HCT116 (cell line): ENCODE measurements at regions not wholly inside any gene's neighbourhood (a gene's known extent, or its start where the extent isn't known, plus 50 kb on each side); places are given as distances from the start of the nearest gene placed in this dataset.
"Not testable (repeated sequence)": the region's sequence is repeated elsewhere in the genome, so short reads cannot be mapped to it uniquely, and the experiment has no call there.

ENCODE experiments used
- ATAC-seq: fragments of 200-7000 bp; cut with Tn5 transposase; 2 replicates; pipeline ENCODE4 v1.9.1; 2020; ENCODE audit warnings: mild to moderate bottlenecking, moderate library complexity
- BruUV-seq: library from RNA; stranded (reverse); fragments of 400-500 nt; replicated peaks from 2 replicates; lab custom pipeline; 2021; lab: Mats Ljungman, UMichigan
- CTCF ChIA-PET: fragments of 300-600 bp; sonication (Branson Sonifier 250); formaldehyde crosslinking; loops from one replicate; lab custom pipeline; 2021; ENCODE audit warnings: antibody characterized with exemption; lab: Charles Lee
- POLR2A ChIA-PET: fragments of 300-600, 350-600 bp; sonication (Branson Sonifier 250); formaldehyde crosslinking; loops from one replicate; lab custom pipeline; 2021; ENCODE audit warnings: antibody characterized with exemption; lab: Charles Lee
- RAD21 ChIA-PET, 2 experiments: fragments of 300-600 bp; sonication (Branson Sonifier 250); formaldehyde crosslinking; loops; one replicate each; lab custom pipeline; 2023; ENCODE audit warnings: low total read pairs in 2 of 2; ENCODE audit not compliant: uncharacterized antibody in 2 of 2, unreplicated experiment in 2 of 2, low non-redundant PET in 1 of 2; lab: Charles Lee
- DNase-seq: peaks from one replicate; pipeline ENCODE4 v3.0.0-alpha.2; 2010; ENCODE audit warnings: low read depth, low spot score
- H2AFZ ChIP-seq: fragments of 200-600 bp; shearing (Covaris generic), sonication (generic); 2 replicates; pipeline ENCODE4 v1.6.1; 2017; ENCODE audit warnings: low read depth, mixed run types, mixed read lengths, antibody characterized with exemption, low read length; ENCODE audit not compliant: poor library complexity, severe bottlenecking
- H3K27ac ChIP-seq: 2 replicates; pipeline ENCODE4 v1.5.1; 2012; ENCODE audit warnings: low read depth, low read length
- H3K27me3 ChIP-seq: fragments of 200-600 bp; sonication (generic); 2 replicates; pipeline ENCODE4 v1.6.1; 2016; ENCODE audit warnings: mixed run types, low read length, mixed read lengths; ENCODE audit not compliant: insufficient read depth
- H3K36me3 ChIP-seq, 2 experiments: fragments of 200-500 bp in 1 of 2; fragments of 200-600 bp in 1 of 2; sonication (Bioruptor generic) in 1 of 2; sonication (generic) in 1 of 2; 2 replicates each; pipeline versions ENCODE4 v1.5.1 to v1.6.1; 2014 to 2016; ENCODE audit warnings: low read length in 2 of 2, inconsistent platforms in 1 of 2, mixed read lengths in 1 of 2, mixed run types in 1 of 2; ENCODE audit not compliant: insufficient read depth in 2 of 2, control insufficient read depth in 1 of 2
- H3K4me1 ChIP-seq, 2 experiments: fragments of 200-600 bp in 1 of 2; sonication (generic) in 1 of 2; 2 replicates each; pipeline versions ENCODE4 v1.5.1 to v1.6.1; 2012 to 2017; ENCODE audit warnings: low read length in 2 of 2, inconsistent platforms in 1 of 2, mild to moderate bottlenecking in 1 of 2, mixed read lengths in 1 of 2, mixed run types in 1 of 2, moderate library complexity in 1 of 2; ENCODE audit not compliant: insufficient read depth in 2 of 2, control insufficient read depth in 1 of 2
- H3K4me2 ChIP-seq: fragments of 200-600 bp; sonication (generic); 2 replicates; pipeline ENCODE4 v1.6.1; 2017; ENCODE audit warnings: mixed run types, low read length, mixed read lengths
- H3K4me3 ChIP-seq, 2 experiments: fragments of 200-600 bp in 1 of 2; sonication (generic) in 1 of 2; replicated peaks in 1 of 2; 2 replicates each; pipeline ENCODE4 v1.5.1; 2011 to 2016; ENCODE audit warnings: low read length in 2 of 2, control low read depth in 1 of 2, low read depth in 1 of 2, mild to moderate bottlenecking in 1 of 2, mixed read lengths in 1 of 2, mixed run types in 1 of 2
- H3K79me2 ChIP-seq: fragments of 200-600 bp; sonication (generic); 2 replicates; pipeline ENCODE4 v1.6.1; 2017; ENCODE audit warnings: mild to moderate bottlenecking, mixed run types, low read length, moderate library complexity, mixed read lengths; ENCODE audit not compliant: insufficient read depth
- H3K9ac ChIP-seq: fragments of 200-600 bp; sonication (generic); 2 replicates; pipeline ENCODE4 v1.6.1; 2016; ENCODE audit warnings: low read length, mixed read lengths
- H3K9me2 ChIP-seq: fragments of 200-600 bp; sonication (generic), shearing (Covaris generic); 2 replicates; pipeline ENCODE4 v1.6.1; 2017; ENCODE audit warnings: mixed run types, mild to moderate bottlenecking, moderate library complexity; ENCODE audit not compliant: insufficient read depth
- H3K9me3 ChIP-seq, 2 experiments: fragments of 200-500 bp in 1 of 2; fragments of 200-600 bp in 1 of 2; sonication (Bioruptor generic) in 1 of 2; sonication (generic) in 1 of 2; 2 replicates each; pipeline ENCODE4 v1.6.1; 2014 to 2017; ENCODE audit warnings: low read length in 2 of 2, mixed read lengths in 2 of 2, inconsistent platforms in 1 of 2, low read depth in 1 of 2, mild to moderate bottlenecking in 1 of 2, mixed run types in 1 of 2, moderate library complexity in 1 of 2; ENCODE audit not compliant: control insufficient read depth in 1 of 2, insufficient read depth in 1 of 2
- H4K20me1 ChIP-seq: fragments of 200-600 bp; sonication (generic), shearing (Covaris generic); 2 replicates; pipeline ENCODE4 v1.6.1; 2017; ENCODE audit warnings: mixed run types, mild to moderate bottlenecking, moderate library complexity; ENCODE audit not compliant: insufficient read depth
- CEBPB ChIP-seq: IDR thresholded peaks from 2 replicates; pipeline ENCODE4 v1.6.1; 2012; ENCODE audit warnings: low read depth
- EGR1 ChIP-seq: IDR thresholded peaks from 2 replicates; pipeline ENCODE4 v1.6.1; 2012; ENCODE audit warnings: low read depth
- EZH2 ChIP-seq: fragments of 200-600 bp; sonication (generic); IDR thresholded peaks from 2 replicates; pipeline ENCODE4 v1.6.1; 2017; ENCODE audit warnings: antibody characterized with exemption, mixed run types
- EZH2phosphoT487 ChIP-seq: fragments of 200-600 bp; IDR thresholded peaks from 2 replicates; pipeline ENCODE4 v1.6.1; 2018; ENCODE audit warnings: antibody characterized with exemption, borderline replicate concordance
- FOSL1 ChIP-seq: IDR thresholded peaks from 2 replicates; pipeline ENCODE4 v1.6.1; 2012; ENCODE audit warnings: low read depth
- MAX ChIP-seq: IDR thresholded peaks from 2 replicates; pipeline ENCODE4 v1.6.1; 2012
- SIN3A ChIP-seq: IDR thresholded peaks from 2 replicates; pipeline ENCODE4 v1.6.1; 2012; ENCODE audit warnings: low read depth
- SRF ChIP-seq: IDR thresholded peaks from 2 replicates; pipeline ENCODE4 v1.6.1; 2012; ENCODE audit warnings: low read depth
- ZNF274 ChIP-seq: fragments of 200-500 bp; sonication (Bioruptor generic); IDR thresholded peaks from 2 replicates; pipeline ENCODE4 v1.6.1; 2014; ENCODE audit warnings: mild to moderate bottlenecking, low read depth, low read length, inconsistent platforms
- intact Hi-C: fragments of 100-400 bp; cut with micrococcal nuclease; formaldehyde crosslinking; loops from 2 replicates; pipeline ENCODE4 v1.10.0; 2022
- TF ChIP-seq, protein P1 (sequence below): IDR thresholded peaks from 2 replicates; pipeline ENCODE4 v1.6.1; 2012

DNA sequence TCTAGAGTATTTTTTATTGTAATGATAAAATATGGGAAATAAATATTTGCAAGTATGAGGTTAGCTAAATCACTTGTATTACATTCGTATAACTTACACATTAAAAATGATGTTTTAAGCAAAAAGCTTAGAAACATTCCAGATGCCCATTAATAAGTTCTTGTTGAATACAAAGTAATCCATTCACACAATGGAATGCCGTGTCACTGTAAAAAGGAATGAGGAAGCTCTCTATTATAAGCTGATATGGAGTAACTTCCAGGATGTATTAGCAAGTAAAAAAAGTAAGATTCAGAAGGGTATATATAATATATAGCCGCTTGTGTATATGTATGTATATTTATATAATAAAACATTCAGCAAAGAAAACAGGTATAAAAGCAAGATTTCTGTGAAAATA, 412.8 kb upstream of the MTPN start (continued):
- no peak for TF ChIP-seq EZH2
- no peak for TF ChIP-seq SIN3A
- no peak for TF ChIP-seq EGR1
- no peak for TF ChIP-seq FOSL1
- TF ChIP-seq SRF, result no peak
- no peak for TF ChIP-seq EZH2phosphoT487
- TF ChIP-seq, protein P1, sequence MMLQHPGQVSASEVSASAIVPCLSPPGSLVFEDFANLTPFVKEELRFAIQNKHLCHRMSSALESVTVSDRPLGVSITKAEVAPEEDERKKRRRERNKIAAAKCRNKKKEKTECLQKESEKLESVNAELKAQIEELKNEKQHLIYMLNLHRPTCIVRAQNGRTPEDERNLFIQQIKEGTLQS, result no peak
- TF ChIP-seq CEBPB, result no peak

DNA sequence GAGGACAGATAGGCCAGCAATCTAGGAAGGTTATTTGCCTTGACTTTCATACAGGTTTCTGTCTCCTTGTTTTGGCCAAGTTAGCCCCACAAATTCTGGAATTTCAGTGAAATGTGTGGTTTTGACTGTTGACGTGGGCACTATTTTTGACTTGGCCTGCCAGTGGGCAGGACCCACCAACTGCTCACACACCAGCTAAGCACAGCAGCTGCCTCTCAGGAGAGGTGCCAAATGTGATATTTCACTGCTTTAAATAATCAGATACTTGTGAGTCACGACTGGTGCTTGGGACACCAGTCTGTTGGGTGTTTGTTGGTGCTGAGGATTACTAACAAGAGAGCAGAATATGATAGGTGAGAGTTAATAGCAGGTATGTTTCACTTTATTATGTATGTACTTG, 409.7 kb upstream of the MTPN start:
- TF ChIP-seq SRF (no peak), ZNF274 (no peak), EZH2 (no peak), MAX (no peak)
- TF ChIP-seq, all 23 proteins: peak for 0
- Histone ChIP-seq H3K36me3 (no peaks in the 10 kb centered on the region), H3K9me3 (no peaks in the 10 kb centered on the region; a peak in 1 of 4 replicates), H3K9me2 (no peaks in the 10 kb centered on the region), H3K27ac (no peak overlapping the region), H2AFZ (no peak overlapping the region), H3K27me3 (no peaks in the 10 kb centered on the region), H3K4me2 (no peak overlapping the region), H3K4me1 (no peaks in the 10 kb centered on the region), H4K20me1 (no peaks in the 10 kb centered on the region), H3K4me3 (no peak overlapping the region), H3K79me2 (no peaks in the 10 kb centered on the region), H3K9ac (no peak overlapping the region)
- intact Hi-C loops, result no loop called here
- BruUV-seq, result no TSS peak
- ChIA-PET POLR2A (no interaction called here), RAD21 (no interaction called here), CTCF (no interaction called here)
- ATAC-seq (no peak), DNase-seq (no peak)

GRCh38 chr7:136371409-136371808, 394.2 kb upstream of the MTPN start:
- intact Hi-C loops, POLR2A ChIA-PET: not testable (repeated sequence)

More at GRCh38 chr7:136371409-136371808, 394.2 kb upstream of the MTPN start:
- H2AFZ ChIP-seq, CTCF ChIA-PET, H3K9me3 ChIP-seq, H4K20me1 ChIP-seq, H3K36me3 ChIP-seq, DNase-seq, BruUV-seq, H3K27me3 ChIP-seq, H3K4me2 ChIP-seq, ATAC-seq, H3K4me1 ChIP-seq, H3K9me2 ChIP-seq, H3K27ac ChIP-seq, H3K9ac ChIP-seq, H3K4me3 ChIP-seq, RAD21 ChIA-PET, H3K79me2 ChIP-seq: not testable (repeated sequence)
